G401 (cell line): ENCODE measurements at regions not wholly inside any gene's neighbourhood (a gene's known extent, or its start where the extent isn't known, plus 50 kb on each side); places are given as distances from the start of the nearest gene placed in this dataset.

Source experiments
- DNase-seq: peaks from one replicate; pipeline ENCODE4 v3.0.0-alpha.2; 2015; ENCODE audit warnings: low spot score
- in situ Hi-C: cut with HindIII; loops from 2 replicates; pipeline ENCODE4 v1.10.0; 2016; ENCODE audit warnings: low sequenced_read_pairs, mixed read lengths

- in situ Hi-C loops = no loop called here
- no peak for DNase-seq
These were observed 243.0 kb upstream of the GLI3 start for GRCh38 chr7:42479816-42480633.

- no peak for DNase-seq
- in situ Hi-C loops = no loop called here
These were observed 242.4 kb upstream of the GLI3 start for GRCh38 chr7:42479452-42479815.

- in situ Hi-C loops = no loop called here
- no peak for DNase-seq
These were observed 241.7 kb upstream of the GLI3 start for GRCh38 chr7:42478717-42479116.

GRCh38 chr7:42476255-42476654 lies 239.2 kb upstream of the GLI3 start:
- in situ Hi-C loops = no loop called here
- no peak for DNase-seq

GRCh38 chr7:42475082-42475481 lies 238.1 kb upstream of the GLI3 start:
- in situ Hi-C loops = no loop called here
- no peak for DNase-seq

GRCh38 chr7:42473099-42473498 lies 236.1 kb upstream of the GLI3 start:
- in situ Hi-C loops = no loop called here
- no peak for DNase-seq

- in situ Hi-C loops = no loop called here
- no peak for DNase-seq
These were observed 234.7 kb upstream of the GLI3 start for GRCh38 chr7:42471573-42472174.

- in situ Hi-C loops = no loop called here
These were observed 232.3 kb upstream of the GLI3 start for GRCh38 chr7:42469341-42469740.

GRCh38 chr7:42468471-42468870 lies 231.5 kb upstream of the GLI3 start:
- no peak for DNase-seq
- in situ Hi-C loops = no loop called here

More at GRCh38 chr7:42469341-42469740, 232.3 kb upstream of the GLI3 start:
- DNase-seq = no peak

- in situ Hi-C loops = no loop called here
- no peak for DNase-seq
These were observed 224.5 kb upstream of the GLI3 start for GRCh38 chr7:42461537-42461936.

- no peak for DNase-seq
- in situ Hi-C loops = no loop called here
These were observed 223.9 kb upstream of the GLI3 start for GRCh38 chr7:42460933-42461332.

GRCh38 chr7:42460148-42460547 lies 223.1 kb upstream of the GLI3 start:
- in situ Hi-C loops = no loop called here
- DNase-seq = no peak

GRCh38 chr7:42457663-42458062 lies 220.7 kb upstream of the GLI3 start:
- no peak for DNase-seq
- in situ Hi-C loops = no loop called here

- no peak for DNase-seq
- in situ Hi-C loops = no loop called here
These were observed 219.8 kb upstream of the GLI3 start for GRCh38 chr7:42456756-42457276.

- in situ Hi-C loops = no loop called here
- peak; percentile 46 for DNase-seq
These were observed 219.3 kb upstream of the GLI3 start for GRCh38 chr7:42456267-42456666.

GRCh38 chr7:42453931-42454361 lies 216.9 kb upstream of the GLI3 start:
- in situ Hi-C loops = no loop called here
- no peak for DNase-seq

GRCh38 chr7:42452356-42452755 lies 215.3 kb upstream of the GLI3 start:
- no peak for DNase-seq
- in situ Hi-C loops = no loop called here

- in situ Hi-C loops = no loop called here
These were observed 212.4 kb upstream of the GLI3 start for GRCh38 chr7:42449431-42449830.

GRCh38 chr7:42448901-42449300 lies 211.9 kb upstream of the GLI3 start:
- in situ Hi-C loops = no loop called here
- no peak for DNase-seq

More at GRCh38 chr7:42449431-42449830, 212.4 kb upstream of the GLI3 start:
- DNase-seq = no peak

- no peak for DNase-seq
- in situ Hi-C loops = no loop called here
These were observed 208.7 kb upstream of the GLI3 start for GRCh38 chr7:42445691-42446090.

- DNase-seq = no peak
- in situ Hi-C loops = no loop called here
These were observed 203.9 kb upstream of the GLI3 start for GRCh38 chr7:42440951-42441350.
